ENCODE measurements at regions not wholly inside any gene's neighbourhood (a gene's known extent, or its start where the extent isn't known, plus 50 kb on each side); places are given as distances from the start of the nearest gene placed in this dataset.

DNA sequence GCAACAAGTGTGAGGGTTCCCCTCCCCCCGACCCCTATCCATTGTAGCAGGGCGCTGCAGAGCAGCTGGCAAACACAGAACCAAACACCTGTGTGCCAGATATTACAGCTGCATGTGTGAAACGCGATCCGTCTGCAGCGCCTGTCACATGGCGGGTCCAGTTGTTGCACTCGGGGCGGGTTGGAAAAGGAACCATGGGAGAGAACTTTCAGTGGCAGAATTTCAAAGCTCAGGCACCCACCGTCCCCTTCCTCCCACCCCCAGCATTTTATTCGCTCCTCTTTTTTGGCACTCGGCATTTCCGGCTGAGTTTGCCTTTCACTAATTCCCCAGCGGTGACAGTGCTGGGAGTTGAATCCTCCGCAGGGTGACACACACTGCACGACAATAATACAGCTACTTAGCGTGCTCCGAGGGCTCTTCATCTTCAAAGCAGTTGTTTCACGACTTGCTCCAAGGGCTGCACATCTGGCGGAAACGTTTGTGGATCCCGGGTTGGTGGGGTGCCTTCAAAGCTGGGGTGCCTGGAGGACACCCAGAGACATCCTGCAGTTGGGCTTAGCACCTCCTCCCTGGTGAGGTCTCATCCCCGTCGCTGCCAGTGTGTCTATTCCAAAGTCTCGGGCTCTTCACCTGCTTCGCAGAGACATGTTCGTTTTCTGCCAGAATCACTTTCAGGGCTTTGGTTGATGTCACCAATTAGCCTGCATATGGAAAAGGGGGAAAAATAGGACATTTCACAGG is 180.7 kb downstream of the ZBTB18 start:
- Histone ChIP-seq H3K36me3 (ENCODE audit: insufficient read depth, low read length) (no peaks in the 10 kb centered on the region), H3K9ac (ENCODE audit: low read depth, low read length) (peak overlapping the region; percentile 34; the same call in 1 of the 2 replicates), H3K9me3 (ENCODE audit: control insufficient read depth, insufficient read depth, low read length) (no peaks in the 10 kb centered on the region), H3K4me1 (ENCODE audit: insufficient read depth, low read length) (peaks cover 14% of the 10 kb centered on the region)

DNA sequence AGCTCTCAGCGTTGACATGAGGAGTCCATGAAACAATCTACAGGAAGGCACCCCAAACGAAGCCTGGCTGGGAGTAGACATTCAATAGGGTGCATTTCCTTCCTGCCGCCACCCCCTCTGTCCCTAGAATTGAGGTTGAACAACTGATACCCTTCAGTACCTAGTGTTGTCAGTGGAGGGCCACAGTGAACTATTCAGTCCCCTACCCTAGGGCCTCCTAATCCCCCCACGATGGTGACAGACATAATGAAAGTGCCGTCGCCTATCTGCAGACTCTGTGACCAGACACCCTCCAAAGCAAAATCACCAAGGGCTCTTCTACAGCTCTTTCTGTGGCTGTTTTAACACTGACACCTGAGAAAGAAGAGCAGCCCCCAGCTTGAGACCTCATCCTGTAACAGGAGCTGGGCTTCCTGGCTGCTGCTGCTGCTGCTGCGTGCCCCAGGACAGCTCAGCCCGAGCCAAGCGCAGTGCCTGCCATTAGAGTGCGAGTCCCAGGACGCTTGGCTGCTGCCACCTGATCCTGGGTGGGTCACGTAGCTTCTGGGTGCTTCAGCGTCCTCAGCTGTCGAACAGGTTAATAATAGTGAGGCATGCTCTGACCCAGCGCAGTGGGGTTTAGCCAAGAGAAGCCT is 183.0 kb downstream of the ZBTB18 start:
- Histone ChIP-seq H3K4me1 (ENCODE audit: insufficient read depth, low read length) (peaks cover 14% of the 10 kb centered on the region), H3K36me3 (ENCODE audit: insufficient read depth, low read length) (no peaks in the 10 kb centered on the region), H3K9me3 (ENCODE audit: control insufficient read depth, insufficient read depth, low read length) (no peaks in the 10 kb centered on the region), H3K9ac (ENCODE audit: low read depth, low read length) (no peak overlapping the region)

DNA sequence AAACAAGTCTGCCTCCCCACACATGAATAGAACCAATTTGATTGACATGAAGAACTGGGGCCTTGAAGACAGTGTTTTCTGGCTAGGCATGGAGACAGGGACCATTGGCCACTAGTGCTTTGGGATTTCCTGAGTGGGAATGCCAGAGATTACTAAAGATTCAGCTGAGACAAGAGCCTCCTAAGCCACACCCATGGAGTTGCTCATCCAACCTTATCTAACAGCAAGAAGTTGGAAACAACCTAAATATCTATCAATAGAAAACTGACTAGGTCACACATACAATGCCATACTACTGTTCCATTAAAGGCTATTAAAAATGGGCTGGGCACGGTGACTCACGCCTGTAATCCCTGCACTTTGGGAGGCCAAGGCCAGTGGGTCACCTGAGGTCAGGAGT is 184.1 kb downstream of the ZBTB18 start:
- peaks cover 14% of the 10 kb centered on the region for H3K4me1 ChIP-seq (ENCODE audit: insufficient read depth, low read length)
- H3K9ac ChIP-seq (ENCODE audit: low read depth, low read length) = no peak overlapping the region
- H3K9me3 ChIP-seq (ENCODE audit: control insufficient read depth, insufficient read depth, low read length) = no peaks in the 10 kb centered on the region
- H3K36me3 ChIP-seq (ENCODE audit: insufficient read depth, low read length) = no peaks in the 10 kb centered on the region

DNA sequence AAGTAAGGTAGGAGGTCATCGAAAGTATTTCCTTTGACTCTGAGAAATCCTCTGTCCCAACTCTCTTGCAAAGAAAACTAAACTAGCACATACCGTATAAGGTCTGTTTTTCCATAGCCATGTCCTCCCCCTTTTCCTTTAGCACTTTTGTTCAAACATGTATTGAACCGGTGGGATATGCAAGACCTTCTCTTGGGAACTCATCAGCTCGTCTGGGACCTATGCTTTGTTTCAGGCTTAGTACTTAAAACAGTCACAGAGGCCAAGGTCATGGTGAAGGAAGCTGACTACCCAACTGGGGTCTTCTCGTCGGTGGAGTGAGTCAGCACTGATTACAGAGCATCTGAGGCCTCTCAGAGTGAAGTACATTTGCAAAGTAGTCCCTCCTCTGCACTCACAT is 185.0 kb downstream of the ZBTB18 start:
- Histone ChIP-seq H3K4me1 (ENCODE audit: insufficient read depth, low read length) (peaks cover 12% of the 10 kb centered on the region), H3K36me3 (ENCODE audit: insufficient read depth, low read length) (no peaks in the 10 kb centered on the region), H3K9me3 (ENCODE audit: control insufficient read depth, insufficient read depth, low read length) (no peaks in the 10 kb centered on the region), H3K9ac (ENCODE audit: low read depth, low read length) (no peak overlapping the region)

DNA sequence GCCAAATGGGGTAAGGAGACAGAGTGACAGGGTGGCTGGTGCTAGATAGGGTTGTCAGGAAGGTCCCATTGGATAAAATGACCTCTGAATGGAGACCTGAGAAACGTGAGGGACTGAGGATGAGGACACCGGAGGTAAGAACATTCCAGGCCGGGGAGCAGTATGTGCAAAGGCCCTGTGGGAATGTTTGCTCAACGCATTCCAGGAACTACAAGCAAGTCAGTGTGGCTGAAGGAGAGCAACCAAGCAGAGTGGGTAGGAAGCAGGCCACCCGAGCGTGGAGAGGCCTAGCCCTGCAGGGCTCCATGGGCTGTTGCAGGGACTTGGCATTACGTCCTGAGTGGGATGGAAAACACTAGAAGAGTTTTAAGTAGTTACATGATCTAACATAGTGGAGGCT is 185.6 kb downstream of the ZBTB18 start:
- H3K4me1 ChIP-seq (ENCODE audit: insufficient read depth, low read length) = peaks cover 11% of the 10 kb centered on the region

DNA sequence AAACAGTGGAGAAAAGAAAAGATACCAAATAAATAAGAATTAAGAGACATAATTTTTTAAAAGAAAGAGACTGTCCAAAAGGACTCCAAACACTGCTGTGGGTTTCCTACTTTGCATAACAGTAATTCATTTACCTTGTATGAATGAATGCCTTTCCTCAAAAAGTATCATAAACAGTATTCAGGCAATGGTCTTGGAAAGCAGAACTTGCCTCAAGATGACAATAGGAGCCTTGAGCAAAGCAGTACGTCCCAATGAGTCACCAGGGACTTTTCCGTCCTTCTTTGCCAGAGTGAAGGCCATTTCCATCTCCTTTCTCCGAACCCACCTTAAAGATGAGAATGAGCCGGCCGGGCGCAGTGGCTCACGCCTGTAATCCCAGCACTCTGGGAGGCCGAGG is 186.4 kb downstream of the ZBTB18 start:
- Histone ChIP-seq H3K9me3 (ENCODE audit: control insufficient read depth, insufficient read depth, low read length) (no peaks in the 10 kb centered on the region), H3K9ac (ENCODE audit: low read depth, low read length) (no peak overlapping the region), H3K4me1 (ENCODE audit: insufficient read depth, low read length) (peaks cover 8% of the 10 kb centered on the region), H3K36me3 (ENCODE audit: insufficient read depth, low read length) (no peaks in the 10 kb centered on the region)

More for the DNA sequence above, 185.6 kb downstream of the ZBTB18 start:
- Histone ChIP-seq H3K9ac (ENCODE audit: low read depth, low read length) (no peak overlapping the region), H3K36me3 (ENCODE audit: insufficient read depth, low read length) (no peaks in the 10 kb centered on the region), H3K9me3 (ENCODE audit: control insufficient read depth, insufficient read depth, low read length) (no peaks in the 10 kb centered on the region)

DNA sequence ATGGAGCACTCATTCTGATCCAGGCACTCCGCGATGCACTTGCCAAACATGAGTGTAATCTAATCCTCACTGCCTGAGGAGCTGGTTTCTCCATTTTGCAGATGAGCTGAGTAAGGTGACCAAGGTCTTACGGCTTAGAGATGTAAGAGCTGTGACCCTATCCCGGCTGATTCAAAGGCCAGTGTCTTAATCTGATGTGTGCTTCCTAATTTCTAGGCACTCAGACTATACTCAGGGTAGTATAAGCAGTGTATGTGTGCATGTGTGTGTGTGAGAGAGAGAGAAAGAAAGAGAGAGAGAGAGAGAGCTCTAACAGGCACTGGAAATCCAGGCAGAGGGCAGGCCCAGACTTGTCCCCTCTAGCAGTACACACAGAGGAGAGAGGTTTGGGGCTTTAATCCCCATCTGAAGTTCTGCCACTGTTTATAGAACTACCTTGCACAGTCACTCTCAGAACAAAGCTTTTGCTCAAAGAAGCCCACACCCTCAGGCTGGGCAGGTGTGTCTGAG is 188.2 kb downstream of the ZBTB18 start:
- Histone ChIP-seq H3K9ac (ENCODE audit: low read depth, low read length) (no peak overlapping the region), H3K36me3 (ENCODE audit: insufficient read depth, low read length) (no peaks in the 10 kb centered on the region), H3K9me3 (ENCODE audit: control insufficient read depth, insufficient read depth, low read length) (no peaks in the 10 kb centered on the region), H3K4me1 (ENCODE audit: insufficient read depth, low read length) (peaks cover 4% of the 10 kb centered on the region; the same call in 1 of the 2 replicates)

DNA sequence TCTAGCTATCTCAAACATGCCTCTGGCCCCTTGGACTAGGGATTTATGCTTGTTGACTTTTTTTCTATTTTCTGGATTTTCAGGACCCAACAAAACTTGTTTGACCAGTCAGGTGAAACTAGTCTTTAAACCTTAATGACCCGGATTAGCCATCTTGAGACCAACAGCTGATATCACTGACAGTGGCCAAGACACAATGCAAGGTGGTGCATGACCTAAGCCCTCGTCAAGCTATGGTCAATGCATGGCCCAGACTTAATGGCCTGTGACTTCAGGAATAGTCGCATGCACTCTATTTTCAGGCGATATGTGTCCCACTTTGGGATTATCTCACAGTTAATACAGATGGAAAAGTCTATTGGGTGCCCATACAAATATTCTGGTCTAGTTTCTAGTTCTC is 190.4 kb downstream of the ZBTB18 start:
- H3K9me3 ChIP-seq (ENCODE audit: control insufficient read depth, insufficient read depth, low read length) = no peaks in the 10 kb centered on the region
- H3K36me3 ChIP-seq (ENCODE audit: insufficient read depth, low read length) = no peaks in the 10 kb centered on the region
- H3K9ac ChIP-seq (ENCODE audit: low read depth, low read length) = no peak overlapping the region
- H3K4me1 ChIP-seq (ENCODE audit: insufficient read depth, low read length) = no peaks in the 10 kb centered on the region

DNA sequence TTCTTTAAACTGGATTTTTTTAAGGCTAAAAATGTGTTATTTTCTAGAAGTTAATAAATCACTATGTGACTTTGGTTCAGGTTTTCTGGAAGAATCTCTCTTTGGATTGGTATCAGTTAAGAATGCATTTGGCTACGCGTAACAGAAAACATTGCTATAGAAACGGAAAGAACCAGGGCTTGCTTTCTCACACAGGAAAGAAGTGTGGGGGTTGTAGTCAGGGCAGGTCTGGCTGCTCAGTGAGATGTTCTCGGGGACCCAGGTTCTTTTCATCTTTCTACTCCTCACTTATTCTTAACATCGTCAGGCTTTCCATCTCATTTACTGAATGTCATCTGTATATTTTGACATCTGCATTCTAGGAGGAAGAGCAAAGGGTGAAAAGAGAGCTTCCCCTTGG is 191.4 kb downstream of the ZBTB18 start:
- no peaks in the 10 kb centered on the region for H3K36me3 ChIP-seq (ENCODE audit: insufficient read depth, low read length)
- no peaks in the 10 kb centered on the region for H3K9me3 ChIP-seq (ENCODE audit: control insufficient read depth, insufficient read depth, low read length)
- H3K9ac ChIP-seq (ENCODE audit: low read depth, low read length) = no peak overlapping the region
- no peaks in the 10 kb centered on the region for H3K4me1 ChIP-seq (ENCODE audit: insufficient read depth, low read length)

DNA sequence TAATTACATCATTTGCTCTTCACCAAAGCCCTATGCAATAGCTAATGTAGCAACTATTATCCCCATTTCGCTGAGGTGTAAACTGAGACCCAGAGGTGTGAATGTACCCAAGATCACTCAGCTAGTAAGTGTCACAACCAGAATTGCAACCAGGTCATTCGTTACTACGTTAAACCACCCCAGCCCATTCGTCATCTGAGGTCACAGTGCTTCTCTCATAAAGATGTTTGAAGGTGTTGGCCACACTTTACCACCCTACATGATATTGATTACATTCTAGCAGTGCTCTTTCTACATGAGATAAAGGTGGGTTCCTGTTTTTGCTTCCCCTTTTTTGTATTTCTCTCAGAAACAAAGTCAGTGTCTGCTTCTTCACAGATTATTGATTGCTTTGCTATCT is 195.3 kb downstream of the ZBTB18 start:
- H3K4me1 ChIP-seq (ENCODE audit: insufficient read depth, low read length) = no peaks in the 10 kb centered on the region
- H3K9me3 ChIP-seq (ENCODE audit: control insufficient read depth, insufficient read depth, low read length) = no peaks in the 10 kb centered on the region
- H3K36me3 ChIP-seq (ENCODE audit: insufficient read depth, low read length) = no peaks in the 10 kb centered on the region
- no peak overlapping the region for H3K9ac ChIP-seq (ENCODE audit: low read depth, low read length)

DNA sequence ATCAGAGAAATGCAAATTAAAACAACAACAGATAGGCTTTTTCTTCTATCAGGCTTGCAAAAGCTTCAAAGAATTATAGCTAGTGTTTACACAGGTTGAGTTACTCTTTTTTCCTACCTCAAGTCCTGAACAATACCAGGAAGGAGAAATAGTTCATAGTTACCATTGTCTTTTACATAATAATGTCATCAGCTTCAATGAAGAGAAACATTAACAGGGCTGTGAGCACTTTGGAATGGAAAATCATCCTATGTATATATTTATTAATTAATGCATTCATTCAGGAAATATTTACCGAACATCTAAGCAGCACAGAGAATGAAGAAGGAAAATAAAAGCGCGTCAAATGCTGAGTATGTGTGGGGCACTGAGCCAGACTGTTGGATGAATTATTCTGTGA is 197.3 kb downstream of the ZBTB18 start:
- Histone ChIP-seq H3K36me3 (ENCODE audit: insufficient read depth, low read length) (no peaks in the 10 kb centered on the region), H3K9ac (ENCODE audit: low read depth, low read length) (no peak overlapping the region), H3K9me3 (ENCODE audit: control insufficient read depth, insufficient read depth, low read length) (no peaks in the 10 kb centered on the region), H3K4me1 (ENCODE audit: insufficient read depth, low read length) (no peaks in the 10 kb centered on the region)

DNA sequence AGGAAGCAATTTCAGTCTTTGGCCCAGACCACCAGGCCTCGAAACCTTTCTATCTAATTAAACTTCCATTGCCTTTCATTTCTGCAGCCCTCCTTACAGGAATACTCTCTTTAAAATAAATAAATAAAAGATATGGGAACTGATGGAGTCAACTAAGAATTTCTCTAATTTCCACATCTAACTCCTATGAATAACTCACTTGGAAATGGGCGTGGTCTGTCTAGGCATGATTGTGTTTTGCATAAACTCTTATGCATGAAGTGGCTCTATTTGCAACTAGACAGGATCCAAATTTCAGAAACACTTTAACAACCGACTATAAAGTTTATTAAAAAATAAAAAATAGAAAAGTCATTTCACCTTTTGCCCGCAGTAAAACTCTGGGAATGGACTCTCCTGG is 199.5 kb downstream of the ADSS2 start:
- Histone ChIP-seq H3K9ac (ENCODE audit: low read depth, low read length) (no peak overlapping the region), H3K9me3 (ENCODE audit: control insufficient read depth, insufficient read depth, low read length) (no peaks in the 10 kb centered on the region; the same call in 1 of the 2 replicates), H3K4me1 (ENCODE audit: insufficient read depth, low read length) (no peaks in the 10 kb centered on the region), H3K36me3 (ENCODE audit: insufficient read depth, low read length) (no peaks in the 10 kb centered on the region)

DNA sequence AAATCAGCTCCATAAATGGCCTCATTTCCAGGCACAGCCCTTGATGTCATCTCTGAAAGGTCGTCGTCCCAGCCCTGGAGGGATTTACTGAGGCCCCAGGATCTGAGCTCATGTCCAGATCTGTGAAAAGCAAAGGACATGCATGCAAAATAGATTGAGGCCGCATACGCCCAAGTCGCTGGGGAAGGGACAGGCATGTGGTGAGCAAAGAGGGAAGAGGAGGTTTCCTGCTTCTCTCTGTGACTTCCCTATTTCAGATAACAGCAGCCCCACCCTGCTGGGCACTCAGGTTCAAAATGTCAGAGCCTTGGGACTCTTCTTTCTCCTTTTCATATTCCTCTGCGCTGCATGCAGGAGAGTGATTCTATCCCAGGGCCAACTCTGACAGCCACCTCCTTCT is 197.2 kb downstream of the ADSS2 start:
- Histone ChIP-seq H3K9me3 (ENCODE audit: control insufficient read depth, insufficient read depth, low read length) (no peaks in the 10 kb centered on the region; the same call in 1 of the 2 replicates), H3K36me3 (ENCODE audit: insufficient read depth, low read length) (no peaks in the 10 kb centered on the region), H3K4me1 (ENCODE audit: insufficient read depth, low read length) (no peaks in the 10 kb centered on the region), H3K9ac (ENCODE audit: low read depth, low read length) (no peak overlapping the region)

DNA sequence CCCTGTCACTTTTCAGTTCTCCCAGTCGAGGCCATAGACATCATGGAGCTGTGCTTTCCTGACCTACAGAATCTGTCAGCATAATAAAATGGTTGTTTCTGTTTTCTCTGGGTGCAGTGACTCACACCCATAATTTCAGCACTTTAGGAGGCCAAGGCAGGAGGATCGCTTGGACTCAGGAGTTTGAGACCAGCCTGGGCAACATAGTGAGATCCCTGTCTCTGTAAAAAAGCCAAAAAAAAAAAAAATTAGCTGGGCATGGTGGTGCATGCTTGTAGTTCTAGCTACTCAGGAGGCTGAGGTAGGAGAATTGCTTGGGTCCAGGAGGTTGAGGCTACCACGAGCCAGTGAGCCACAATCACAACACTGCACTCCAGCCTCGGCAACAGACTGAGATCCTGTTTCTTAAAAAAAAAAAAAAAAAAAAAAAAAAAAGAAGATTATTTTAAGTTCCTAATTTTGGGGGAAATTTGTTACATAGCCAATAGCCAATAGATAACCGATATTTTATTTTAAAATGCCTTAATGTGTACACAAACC is 196.2 kb downstream of the ADSS2 start:
- Histone ChIP-seq H3K4me1 (ENCODE audit: insufficient read depth, low read length) (no peaks in the 10 kb centered on the region), H3K9me3 (ENCODE audit: control insufficient read depth, insufficient read depth, low read length) (no peaks in the 10 kb centered on the region; the same call in 1 of the 2 replicates), H3K9ac (ENCODE audit: low read depth, low read length) (no peak overlapping the region), H3K36me3 (ENCODE audit: insufficient read depth, low read length) (no peaks in the 10 kb centered on the region)
